ENCODE measurements at regions not wholly inside any gene's neighbourhood (a gene's known extent, or its start where the extent isn't known, plus 50 kb on each side); places are given as distances from the start of the nearest gene placed in this dataset.
"Not testable (repeated sequence)": the region's sequence is repeated elsewhere in the genome, so short reads cannot be mapped to it uniquely, and the experiment has no call there.

DNA sequence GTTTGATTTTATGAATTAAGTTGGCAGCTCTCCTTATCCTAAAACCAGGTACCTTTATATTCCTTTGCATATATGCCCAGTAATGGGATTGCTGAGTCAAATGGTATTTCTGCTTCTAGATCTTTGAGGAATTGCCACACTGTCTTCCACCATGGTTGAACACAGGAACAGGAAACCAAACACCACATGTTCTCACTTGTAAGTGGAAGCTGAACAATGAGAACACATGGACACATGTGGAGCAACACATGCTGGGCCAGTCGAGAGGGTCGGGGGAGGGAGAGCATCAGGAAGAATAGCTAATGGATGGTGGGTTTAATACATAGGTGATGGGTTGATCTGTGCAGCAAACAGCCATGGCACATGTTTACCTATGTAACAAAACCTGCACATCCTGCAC lies 214.6 kb downstream of the BLID start:
- not testable (repeated sequence) for DNase-seq (ENCODE audit: low spot score)

DNA sequence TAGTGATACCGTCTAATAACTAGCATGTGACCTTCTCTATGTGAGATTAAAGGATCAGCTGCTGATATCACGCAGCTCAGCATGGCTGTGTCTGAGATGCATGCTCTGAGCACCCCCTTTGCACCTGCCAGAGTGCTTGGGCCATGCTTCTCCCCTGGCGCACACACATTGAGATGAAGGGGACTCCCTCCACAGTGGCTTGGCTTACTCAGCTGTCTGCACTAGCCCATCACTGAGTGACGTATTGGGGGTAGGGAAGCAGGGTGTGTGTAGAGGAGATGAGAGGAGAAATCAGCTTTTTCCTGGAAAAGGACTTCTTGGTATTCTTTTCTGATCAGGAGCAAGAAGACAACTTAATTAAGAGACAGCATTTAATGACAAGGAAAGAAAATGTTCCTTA lies 216.5 kb downstream of the BLID start:
- no peak for DNase-seq (ENCODE audit: low spot score)

GRCh38 chr11:121898903-121899302 lies 217.1 kb downstream of the BLID start:
- no peak for DNase-seq (ENCODE audit: low spot score)

DNA sequence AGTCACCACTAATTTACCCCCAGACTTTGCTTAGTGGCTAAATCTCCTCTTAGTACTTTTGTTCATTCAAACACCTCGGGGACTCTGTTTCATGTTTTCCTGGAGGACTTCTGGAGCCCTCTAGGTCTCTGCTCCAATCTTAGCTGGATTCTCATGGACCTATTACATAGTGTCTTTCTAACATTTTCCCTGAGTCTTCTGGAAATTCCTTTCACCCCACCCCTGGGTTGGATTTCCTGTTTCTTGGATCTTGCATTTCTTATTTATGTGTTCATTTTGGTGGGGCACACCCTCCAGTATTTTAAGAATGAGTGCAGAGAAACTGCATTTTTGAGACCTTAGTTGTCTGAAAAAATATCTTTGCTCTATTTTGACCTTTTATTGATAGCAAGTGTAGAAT lies 220.1 kb downstream of the BLID start:
- DNase-seq (ENCODE audit: low spot score) = no peak

GRCh38 chr11:121894581-121894980 lies 221.4 kb downstream of the BLID start:
- DNase-seq (ENCODE audit: low spot score) = no peak

DNA sequence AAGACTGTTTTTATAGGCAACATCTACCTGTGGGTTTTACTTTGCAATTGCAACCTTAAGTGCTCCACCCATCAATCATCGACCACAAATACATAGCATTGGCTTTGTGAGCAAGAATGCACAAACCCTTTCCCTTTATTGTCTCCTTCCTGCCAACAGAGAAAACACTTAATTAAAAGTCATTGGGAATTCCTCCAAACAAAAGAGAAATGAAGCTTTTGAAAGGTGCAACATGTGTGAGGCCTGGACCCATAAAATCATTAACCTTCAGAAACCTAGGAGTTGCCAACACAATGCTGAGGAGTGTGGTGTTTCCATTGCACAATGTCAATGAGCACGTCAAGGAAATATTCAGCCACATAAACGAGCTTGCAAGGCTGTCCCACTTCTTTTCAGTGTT lies 223.2 kb downstream of the BLID start:
- DNase-seq (ENCODE audit: low spot score) = no peak

GRCh38 chr11:121892131-121892681 lies 223.8 kb downstream of the BLID start:
- no peak for DNase-seq (ENCODE audit: low spot score)

DNA sequence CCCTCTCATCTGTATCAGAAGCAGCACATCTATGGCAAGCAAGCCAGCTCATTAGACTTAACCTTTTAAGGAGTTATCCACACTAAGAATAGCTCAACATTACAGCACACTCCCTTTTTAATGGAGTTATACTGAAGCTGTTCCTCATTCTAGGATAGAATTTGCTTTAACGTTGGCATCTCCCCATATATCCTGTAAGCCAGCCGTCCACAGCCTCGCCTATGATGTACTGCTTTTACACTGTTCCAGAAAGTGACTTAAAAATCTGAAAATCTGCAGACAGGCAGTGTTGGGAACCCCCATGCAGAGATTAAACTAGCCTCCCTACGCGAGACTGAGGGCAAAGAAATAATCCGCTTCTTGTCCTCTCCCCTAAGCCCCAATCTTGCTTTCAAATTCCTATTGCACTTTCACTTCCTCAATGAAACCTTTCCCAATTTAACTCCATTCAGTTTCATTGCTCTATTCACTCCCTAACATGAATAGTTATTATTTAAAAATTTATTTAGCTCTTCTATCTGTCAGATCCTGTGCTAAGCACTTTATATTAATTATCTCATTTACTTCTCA lies 225.0 kb downstream of the BLID start:
- DNase-seq (ENCODE audit: low spot score) = no peak

DNA sequence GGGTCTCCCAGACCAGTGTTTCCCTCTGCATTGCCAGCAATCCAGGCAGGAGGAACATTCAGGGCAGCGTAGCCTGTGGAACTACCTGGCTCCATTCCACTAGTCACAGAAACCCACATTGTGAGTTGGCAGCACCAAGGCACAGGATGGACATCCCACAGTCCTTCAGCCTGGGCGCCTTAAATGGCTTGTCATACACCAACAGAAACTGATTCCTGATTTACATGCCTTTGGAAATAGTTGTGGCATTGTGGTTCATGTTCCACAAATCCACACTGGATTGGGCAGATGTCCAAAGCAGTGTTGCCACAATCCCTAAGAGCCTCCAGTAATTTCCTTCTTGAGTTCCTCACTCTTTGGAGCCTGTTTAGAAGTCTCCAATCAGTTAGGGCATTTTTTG lies 225.6 kb downstream of the BLID start:
- DNase-seq (ENCODE audit: low spot score) = no peak

DNA sequence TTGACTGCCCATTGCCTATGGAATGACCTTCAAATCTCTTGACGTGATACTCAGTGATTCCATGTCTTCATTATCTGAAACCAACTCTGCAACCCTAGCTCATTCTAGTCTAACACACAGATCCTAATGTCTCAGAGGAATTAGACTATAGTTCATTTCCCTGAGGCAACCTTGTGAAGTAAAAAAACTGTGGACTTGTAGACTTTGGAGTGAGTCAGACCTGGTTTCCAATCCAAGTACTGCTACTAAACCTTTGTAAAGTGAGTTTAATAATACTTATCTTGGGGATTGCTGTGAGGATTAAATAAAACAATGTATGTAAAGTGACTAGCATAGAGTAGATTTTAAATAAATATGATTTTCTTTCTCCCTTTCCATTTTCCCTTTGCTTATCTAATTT lies 226.1 kb downstream of the BLID start:
- DNase-seq (ENCODE audit: low spot score) = no peak

DNA sequence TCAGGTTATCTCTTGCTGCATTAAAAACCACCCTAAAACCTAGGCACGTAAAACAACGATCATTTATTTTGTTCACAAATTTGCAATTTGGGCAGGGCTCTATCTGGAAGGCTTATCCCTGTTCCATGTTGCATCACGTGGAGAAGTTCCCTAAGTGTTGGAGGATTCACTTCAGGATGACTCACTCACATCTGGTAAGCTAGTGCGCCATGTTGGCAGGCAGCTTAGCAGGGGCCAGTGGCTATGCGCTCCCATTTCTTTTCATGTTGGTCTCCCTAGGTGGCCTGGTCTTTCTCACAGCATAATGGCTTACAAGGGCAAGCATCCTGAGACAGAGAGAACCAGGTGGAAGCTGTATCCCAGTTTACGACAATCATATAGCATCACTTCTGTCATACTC lies 226.8 kb downstream of the BLID start:
- no peak for DNase-seq (ENCODE audit: low spot score)

GRCh38 chr11:121887976-121888557 lies 227.9 kb downstream of the BLID start:
- DNase-seq (ENCODE audit: low spot score) = no peak

GRCh38 chr11:121887569-121887968 lies 228.4 kb downstream of the BLID start:
- DNase-seq (ENCODE audit: low spot score) = no peak

- DNase-seq (ENCODE audit: low spot score) = no peak
Observed at GRCh38 chr11:121886996-121887395, 229.0 kb downstream of the BLID start.

GRCh38 chr11:121886005-121886734 lies 229.8 kb downstream of the BLID start:
- no peak for DNase-seq (ENCODE audit: low spot score)

GRCh38 chr11:121884626-121885025 lies 231.4 kb downstream of the BLID start:
- DNase-seq (ENCODE audit: low spot score) = no peak

- DNase-seq (ENCODE audit: low spot score) = no peak
Observed at GRCh38 chr11:121881806-121882205, 234.2 kb downstream of the BLID start.

DNA sequence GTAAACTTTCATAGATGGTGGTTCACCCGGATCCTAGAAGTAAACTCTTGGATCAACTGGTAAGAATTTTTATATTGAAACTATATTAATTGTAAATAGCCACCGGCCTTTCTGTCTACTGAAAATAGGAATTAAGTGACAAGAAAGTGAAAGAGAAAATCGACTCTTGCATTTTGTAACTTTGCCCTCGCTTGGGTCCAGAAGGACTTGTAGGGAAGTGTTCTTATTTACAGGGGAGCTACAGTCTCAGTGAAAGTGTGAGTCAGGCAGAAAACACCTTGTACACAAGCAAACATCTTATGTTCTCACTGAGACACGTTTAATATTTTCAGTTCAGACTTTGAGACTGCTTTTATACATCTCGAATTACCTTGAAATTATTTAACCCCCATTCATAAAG lies 238.9 kb downstream of the BLID start:
- DNase-seq (ENCODE audit: low spot score) = no peak

- no peak for DNase-seq (ENCODE audit: low spot score)
Observed at GRCh38 chr11:121873766-121874165, 242.2 kb downstream of the BLID start.

- DNase-seq (ENCODE audit: low spot score) = no peak
Observed at GRCh38 chr11:121872356-121872755, 243.7 kb downstream of the BLID start.

GRCh38 chr11:121870206-121871045 lies 245.6 kb downstream of the BLID start:
- no peak for DNase-seq (ENCODE audit: low spot score)

DNA sequence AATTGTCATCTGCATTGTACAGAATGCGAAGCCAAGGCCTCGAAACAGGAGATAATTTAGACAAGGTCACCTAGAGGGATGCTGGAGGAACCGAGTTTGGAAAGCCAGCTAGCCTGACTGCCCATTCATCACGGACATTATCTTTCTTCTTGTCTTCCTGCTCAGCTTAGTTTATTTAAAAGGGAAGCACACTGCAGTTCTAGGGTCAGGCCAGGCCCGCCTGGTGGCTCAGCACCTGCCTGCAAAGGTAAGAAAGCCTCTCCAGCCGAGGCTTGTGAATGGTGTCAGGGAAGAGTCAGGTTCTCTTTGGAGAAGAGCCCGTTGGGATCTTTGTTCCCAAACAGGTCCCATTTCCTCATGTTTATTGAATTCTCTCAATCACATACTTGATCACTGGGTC lies 246.5 kb downstream of the BLID start:
- no peak for DNase-seq (ENCODE audit: low spot score)

GRCh38 chr11:121866754-121867153 lies 249.3 kb downstream of the BLID start:
- DNase-seq (ENCODE audit: low spot score) = no peak

Data from ecto neural progenitor cell (in vitro differentiated cells).